Neural progenitor cell (in vitro differentiated cells): ENCODE measurements at regions not wholly inside any gene's neighbourhood (a gene's known extent, or its start where the extent isn't known, plus 50 kb on each side); places are given as distances from the start of the nearest gene placed in this dataset.

Experiments used
- DNase-seq: peaks from one replicate; pipeline ENCODE4 v3.0.0-alpha.2; 2016; ENCODE audit warnings: low spot score
- H2AFZ ChIP-seq: fragments of 200-600 bp; sonication (generic); replicated peaks from 2 replicates; pipeline ENCODE4 v1.6.1; 2016; ENCODE audit warnings: antibody characterized with exemption
- H3F3A ChIP-seq: fragments of 200-600 bp; sonication (generic); 2 replicates; pipeline ENCODE4 v1.6.1; 2016; ENCODE audit warnings: antibody characterized with exemption, low read depth
- H3K27ac ChIP-seq: fragments of 200-600 bp; sonication (generic); 2 replicates; pipeline ENCODE4 v1.5.1; 2016; ENCODE audit warnings: mild to moderate bottlenecking
- H3K27me3 ChIP-seq: fragments of 200-600 bp; sonication (generic); 2 replicates; pipeline ENCODE4 v1.6.1; 2016; ENCODE audit warnings: mild to moderate bottlenecking, moderate library complexity
- H3K36me3 ChIP-seq: fragments of 200-600 bp; sonication (generic); 2 replicates; pipeline ENCODE4 v1.5.1; 2016
- H3K4me1 ChIP-seq: fragments of 200-600 bp; sonication (generic); 2 replicates; pipeline ENCODE4 v1.6.1; 2016; ENCODE audit warnings: mixed run types
- H3K4me2 ChIP-seq: fragments of 200-600 bp; sonication (generic); 2 replicates; pipeline ENCODE4 v1.6.1; 2016
- H3K4me3 ChIP-seq: fragments of 200-600 bp; sonication (generic); 2 replicates; pipeline ENCODE4 v1.5.1; 2016
- H3K79me2 ChIP-seq: fragments of 200-600 bp; sonication (generic); 2 replicates; pipeline ENCODE4 v1.6.1; 2016; ENCODE audit warnings: low read depth
- H3K9ac ChIP-seq: fragments of 200-600 bp; sonication (generic); 2 replicates; pipeline ENCODE4 v1.6.1; 2016
- H3K9me3 ChIP-seq: fragments of 200-600 bp; sonication (generic); 2 replicates; pipeline ENCODE4 v1.5.1; 2016; ENCODE audit warnings: low read depth
- H4K20me1 ChIP-seq: fragments of 200-600 bp; sonication (generic); 2 replicates; pipeline ENCODE4 v1.6.1; 2016; ENCODE audit warnings: low read depth
- H3K27ac Mint-ChIP-seq: 3 replicates; pipeline ENCODE4 v1.8.0; 2021; ENCODE audit warnings: mixed read lengths
- H3K27me3 Mint-ChIP-seq: 2 replicates; pipeline ENCODE4 v1.8.0; 2022; ENCODE audit warnings: low read depth, mild to moderate bottlenecking, inconsistent platforms, moderate library complexity, mixed read lengths; ENCODE audit not compliant: insufficient read depth
- H3K36me3 Mint-ChIP-seq: 3 replicates; pipeline ENCODE4 v1.8.0; 2021; ENCODE audit warnings: mixed read lengths
- H3K4me1 Mint-ChIP-seq: 3 replicates; pipeline ENCODE4 v1.8.0; 2021; ENCODE audit warnings: mixed read lengths
- H3K4me3 Mint-ChIP-seq: 3 replicates; pipeline ENCODE4 v1.8.0; 2021; ENCODE audit warnings: mild to moderate bottlenecking, moderate library complexity, mixed read lengths
- H3K9me3 Mint-ChIP-seq: 3 replicates; pipeline ENCODE4 v1.8.0; 2020; ENCODE audit warnings: mixed read lengths
- CTCF ChIP-seq: fragments of 200-600 bp; sonication (generic); IDR thresholded peaks from 2 replicates; pipeline ENCODE4 v1.5.1; 2017; ENCODE audit warnings: antibody characterized with exemption, mild to moderate bottlenecking
- EZH2 ChIP-seq: fragments of 200-600 bp; sonication (generic); IDR thresholded peaks from 2 replicates; pipeline ENCODE4 v1.6.1; 2017; ENCODE audit warnings: antibody characterized with exemption, mild to moderate bottlenecking, moderate library complexity
- EZH2phosphoT487 ChIP-seq: fragments of 200-600 bp; sonication (generic); IDR thresholded peaks from 2 replicates; pipeline ENCODE4 v1.6.1; 2017; ENCODE audit warnings: antibody characterized with exemption

- H3K79me2 ChIP-seq = no peaks in the 10 kb centered on the region
- H2AFZ ChIP-seq = no peak overlapping the region
- peaks cover 13% of the 10 kb centered on the region for H4K20me1 ChIP-seq
- peaks cover 19% of the 10 kb centered on the region for H3K27me3 Mint-ChIP-seq
- DNase-seq = no peak
- H3K27me3 ChIP-seq = peaks cover 78% of the 10 kb centered on the region
- peaks cover 32% of the 10 kb centered on the region for H3K4me1 ChIP-seq
- no peaks in the 10 kb centered on the region for H3K36me3 ChIP-seq
- no peak overlapping the region for H3K4me3 Mint-ChIP-seq
- H3K4me2 ChIP-seq = no peak overlapping the region
- peaks cover 21% of the 10 kb centered on the region for H3K36me3 Mint-ChIP-seq
- H3K9ac ChIP-seq = no peak overlapping the region
- peaks cover 14% of the 10 kb centered on the region for H3K9me3 ChIP-seq
- H3K9me3 Mint-ChIP-seq = peaks cover 48% of the 10 kb centered on the region
- H3K27ac Mint-ChIP-seq = no peak overlapping the region
- peaks cover 21% of the 10 kb centered on the region for H3F3A ChIP-seq
- H3K4me3 ChIP-seq = no peak overlapping the region
- no peak overlapping the region for H3K27ac ChIP-seq
- peaks cover 28% of the 10 kb centered on the region for H3K4me1 Mint-ChIP-seq
- TF ChIP-seq EZH2phosphoT487 = no peak
- no peak for TF ChIP-seq EZH2
Observed at GRCh38 chr4:4788573-4788972, 70.9 kb upstream of the MSX1 start.

GRCh38 chr4:4787421-4787820, 72.0 kb upstream of the MSX1 start:
- no peak overlapping the region for H2AFZ ChIP-seq
- Mint-ChIP-seq H3K27me3 (peaks cover 25% of the 10 kb centered on the region), H3K9me3 (peaks cover 44% of the 10 kb centered on the region), H3K36me3 (peaks cover 21% of the 10 kb centered on the region), H3K27ac (no peak overlapping the region), H3K4me3 (no peak overlapping the region), H3K4me1 (peaks cover 33% of the 10 kb centered on the region)
- H3K4me3 ChIP-seq = no peak overlapping the region
- peaks cover 31% of the 10 kb centered on the region for H3K4me1 ChIP-seq
- no peak overlapping the region for H3K9ac ChIP-seq
- no peak for DNase-seq
- peaks cover 14% of the 10 kb centered on the region for H3K9me3 ChIP-seq
- no peak overlapping the region for H3K27ac ChIP-seq
- H3K79me2 ChIP-seq = no peaks in the 10 kb centered on the region
- H4K20me1 ChIP-seq = peaks cover 15% of the 10 kb centered on the region
- TF ChIP-seq EZH2phosphoT487 = no peak
- TF ChIP-seq EZH2 = no peak
- no peak for TF ChIP-seq CTCF
- H3K4me2 ChIP-seq = no peak overlapping the region
- no peaks in the 10 kb centered on the region for H3K36me3 ChIP-seq
- peaks cover 78% of the 10 kb centered on the region for H3K27me3 ChIP-seq
- H3F3A ChIP-seq = peaks cover 21% of the 10 kb centered on the region

GRCh38 chr4:4784379-4784778, 75.1 kb upstream of the MSX1 start:
- Histone ChIP-seq H2AFZ (no peak overlapping the region), H3K9me3 (peaks cover 6% of the 10 kb centered on the region), H3K4me1 (peaks cover 17% of the 10 kb centered on the region), H3K27me3 (peaks cover 78% of the 10 kb centered on the region), H3K9ac (no peak overlapping the region), H3K4me2 (peak overlapping the region; percentile 46), H3K79me2 (no peaks in the 10 kb centered on the region), H3K27ac (no peak overlapping the region), H3F3A (peaks cover 8% of the 10 kb centered on the region), H3K4me3 (no peak overlapping the region), H4K20me1 (peaks cover 21% of the 10 kb centered on the region), H3K36me3 (no peaks in the 10 kb centered on the region)
- Mint-ChIP-seq H3K27ac (no peak overlapping the region), H3K27me3 (peaks cover 31% of the 10 kb centered on the region), H3K9me3 (peaks cover 34% of the 10 kb centered on the region), H3K4me1 (peaks cover 42% of the 10 kb centered on the region), H3K4me3 (peak overlapping the region; percentile 8), H3K36me3 (peaks cover 13% of the 10 kb centered on the region)
- peak; percentile 81 for TF ChIP-seq EZH2phosphoT487
- TF ChIP-seq EZH2 = no peak
- DNase-seq = peak; percentile 88

- H3K9ac ChIP-seq = no peak overlapping the region
- Mint-ChIP-seq H3K4me3 (no peak overlapping the region), H3K27ac (no peak overlapping the region), H3K9me3 (peaks cover 29% of the 10 kb centered on the region), H3K27me3 (peaks cover 30% of the 10 kb centered on the region), H3K4me1 (peaks cover 46% of the 10 kb centered on the region), H3K36me3 (peaks cover 9% of the 10 kb centered on the region)
- peaks cover 82% of the 10 kb centered on the region for H3K27me3 ChIP-seq
- peaks cover under 1% of the 10 kb centered on the region for H3K9me3 ChIP-seq
- H2AFZ ChIP-seq = no peak overlapping the region
- no peaks in the 10 kb centered on the region for H3K36me3 ChIP-seq
- peak overlapping the region; percentile 46 for H3K4me2 ChIP-seq
- H3K4me1 ChIP-seq = peaks cover 17% of the 10 kb centered on the region
- H3K27ac ChIP-seq = no peak overlapping the region
- TF ChIP-seq EZH2 = no peak
- TF ChIP-seq EZH2phosphoT487 = no peak
- no peak for TF ChIP-seq CTCF
- DNase-seq = peak; percentile 23
- no peaks in the 10 kb centered on the region for H3K79me2 ChIP-seq
- H4K20me1 ChIP-seq = peaks cover 21% of the 10 kb centered on the region
- H3F3A ChIP-seq = peaks cover 8% of the 10 kb centered on the region
- no peak overlapping the region for H3K4me3 ChIP-seq
Observed at GRCh38 chr4:4783847-4784246, 75.6 kb upstream of the MSX1 start.
